ENCODE measurements at regions not wholly inside any gene's neighbourhood (a gene's known extent, or its start where the extent isn't known, plus 50 kb on each side); places are given as distances from the start of the nearest gene placed in this dataset.
A peak's percentile ranks its signal among the peaks of the same experiment; 100 is the strongest.

GRCh38 chr1:218164930-218165700 lies 120.0 kb upstream of the RRP15 start:
- no peak for TF ChIP-seq POLR2AphosphoS5 (IDR thresholded peaks at IDR 0.05; ENCODE audit: low read depth)
- TF ChIP-seq SPI1 (IDR thresholded peaks at IDR 0.05; ENCODE audit: borderline replicate concordance, low read depth), result no peak
- TF ChIP-seq CTCF (IDR thresholded peaks at IDR 0.05; ENCODE audit: insufficient read depth, low read length), result no peak
- TF ChIP-seq GABPA (IDR thresholded peaks at IDR 0.05; ENCODE audit: low read depth), result no peak
- TF ChIP-seq, protein P1, sequence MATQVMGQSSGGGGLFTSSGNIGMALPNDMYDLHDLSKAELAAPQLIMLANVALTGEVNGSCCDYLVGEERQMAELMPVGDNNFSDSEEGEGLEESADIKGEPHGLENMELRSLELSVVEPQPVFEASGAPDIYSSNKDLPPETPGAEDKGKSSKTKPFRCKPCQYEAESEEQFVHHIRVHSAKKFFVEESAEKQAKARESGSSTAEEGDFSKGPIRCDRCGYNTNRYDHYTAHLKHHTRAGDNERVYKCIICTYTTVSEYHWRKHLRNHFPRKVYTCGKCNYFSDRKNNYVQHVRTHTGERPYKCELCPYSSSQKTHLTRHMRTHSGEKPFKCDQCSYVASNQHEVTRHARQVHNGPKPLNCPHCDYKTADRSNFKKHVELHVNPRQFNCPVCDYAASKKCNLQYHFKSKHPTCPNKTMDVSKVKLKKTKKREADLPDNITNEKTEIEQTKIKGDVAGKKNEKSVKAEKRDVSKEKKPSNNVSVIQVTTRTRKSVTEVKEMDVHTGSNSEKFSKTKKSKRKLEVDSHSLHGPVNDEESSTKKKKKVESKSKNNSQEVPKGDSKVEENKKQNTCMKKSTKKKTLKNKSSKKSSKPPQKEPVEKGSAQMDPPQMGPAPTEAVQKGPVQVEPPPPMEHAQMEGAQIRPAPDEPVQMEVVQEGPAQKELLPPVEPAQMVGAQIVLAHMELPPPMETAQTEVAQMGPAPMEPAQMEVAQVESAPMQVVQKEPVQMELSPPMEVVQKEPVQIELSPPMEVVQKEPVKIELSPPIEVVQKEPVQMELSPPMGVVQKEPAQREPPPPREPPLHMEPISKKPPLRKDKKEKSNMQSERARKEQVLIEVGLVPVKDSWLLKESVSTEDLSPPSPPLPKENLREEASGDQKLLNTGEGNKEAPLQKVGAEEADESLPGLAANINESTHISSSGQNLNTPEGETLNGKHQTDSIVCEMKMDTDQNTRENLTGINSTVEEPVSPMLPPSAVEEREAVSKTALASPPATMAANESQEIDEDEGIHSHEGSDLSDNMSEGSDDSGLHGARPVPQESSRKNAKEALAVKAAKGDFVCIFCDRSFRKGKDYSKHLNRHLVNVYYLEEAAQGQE (IDR thresholded peaks at IDR 0.05; ENCODE audit: insufficient replicate concordance, low read depth), result no peak
- Histone ChIP-seq H3K4me3 (replicated peaks; ENCODE audit: insufficient read depth, low read length) (peak overlapping the region; percentile 42), H3K27me3 (ENCODE audit: insufficient read depth, poor library complexity, severe bottlenecking) (peaks cover 43% of the 10 kb centered on the region), H3K27ac (replicated peaks) (no peak overlapping the region)
- DNase-seq (ENCODE audit: low read depth in 1 of 2, low spot score in 1 of 2), result peak in 1 of 2 experiments; percentile 18

GRCh38 chr1:218165701-218166114 lies 119.4 kb upstream of the RRP15 start:
- TF ChIP-seq SPI1 (IDR thresholded peaks at IDR 0.05; ENCODE audit: borderline replicate concordance, low read depth), result no peak
- TF ChIP-seq, protein P1 (IDR thresholded peaks at IDR 0.05; ENCODE audit: insufficient replicate concordance, low read depth), result no peak
- TF ChIP-seq POLR2AphosphoS5 (IDR thresholded peaks at IDR 0.05; ENCODE audit: low read depth), result no peak
- TF ChIP-seq GABPA (IDR thresholded peaks at IDR 0.05; ENCODE audit: low read depth), result no peak
- no peak for TF ChIP-seq CTCF (IDR thresholded peaks at IDR 0.05; ENCODE audit: insufficient read depth, low read length)
- Histone ChIP-seq H3K4me3 (replicated peaks; ENCODE audit: insufficient read depth, low read length) (peak overlapping the region; percentile 42; the same call in 1 of the 2 replicates), H3K27me3 (ENCODE audit: insufficient read depth, poor library complexity, severe bottlenecking) (peaks cover 44% of the 10 kb centered on the region), H3K27ac (replicated peaks) (no peak overlapping the region)
- DNase-seq (ENCODE audit: low read depth in 1 of 2, low spot score in 1 of 2), result no peak

DNA sequence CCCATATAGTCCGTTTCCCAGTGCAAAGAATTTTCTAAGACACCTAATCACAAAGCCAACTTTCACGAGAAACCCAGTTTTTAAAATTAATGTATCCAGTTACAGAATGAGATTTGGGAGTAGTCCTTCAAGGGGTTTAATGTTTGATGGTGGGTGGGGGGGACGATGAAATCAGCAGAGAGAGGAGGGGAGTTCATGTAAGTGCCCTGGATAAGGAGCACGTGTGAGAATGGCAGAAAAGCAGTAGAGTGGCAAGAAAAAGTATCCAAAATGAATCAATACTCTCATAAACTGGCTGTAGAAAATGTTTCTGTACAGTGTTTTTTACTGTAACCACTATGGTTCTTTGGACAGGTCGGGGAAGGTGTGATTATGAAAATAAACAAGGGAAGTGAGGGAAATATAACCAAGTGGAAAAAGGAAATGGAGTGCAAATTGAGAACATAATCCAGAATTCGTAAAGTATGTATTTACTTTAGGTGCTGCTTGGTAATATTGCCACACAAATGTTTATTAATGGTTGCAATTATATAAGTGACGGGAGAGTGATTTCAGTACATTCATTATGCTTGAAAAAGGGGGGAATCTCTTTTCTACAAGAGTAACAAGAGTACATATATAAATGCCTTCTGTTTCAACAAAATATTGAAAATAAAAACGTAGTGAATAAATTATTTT lies 118.7 kb upstream of the RRP15 start:
- DNase-seq (ENCODE audit: low read depth in 1 of 2, low spot score in 1 of 2), result no peak
- no peak for TF ChIP-seq GABPA (IDR thresholded peaks at IDR 0.05; ENCODE audit: low read depth)
- no peak for TF ChIP-seq CTCF (IDR thresholded peaks at IDR 0.05; ENCODE audit: insufficient read depth, low read length)
- TF ChIP-seq POLR2AphosphoS5 (IDR thresholded peaks at IDR 0.05; ENCODE audit: low read depth), result no peak
- TF ChIP-seq SPI1 (IDR thresholded peaks at IDR 0.05; ENCODE audit: borderline replicate concordance, low read depth), result no peak
- TF ChIP-seq, protein P1 (IDR thresholded peaks at IDR 0.05; ENCODE audit: insufficient replicate concordance, low read depth), result no peak
- Histone ChIP-seq H3K4me3 (replicated peaks; ENCODE audit: insufficient read depth, low read length) (no peak overlapping the region), H3K27me3 (ENCODE audit: insufficient read depth, poor library complexity, severe bottlenecking) (peaks cover 44% of the 10 kb centered on the region), H3K27ac (replicated peaks) (no peak overlapping the region)
